ENCODE measurements at regions not wholly inside any gene's neighbourhood (a gene's known extent, or its start where the extent isn't known, plus 50 kb on each side); places are given as distances from the start of the nearest gene placed in this dataset.

DNA sequence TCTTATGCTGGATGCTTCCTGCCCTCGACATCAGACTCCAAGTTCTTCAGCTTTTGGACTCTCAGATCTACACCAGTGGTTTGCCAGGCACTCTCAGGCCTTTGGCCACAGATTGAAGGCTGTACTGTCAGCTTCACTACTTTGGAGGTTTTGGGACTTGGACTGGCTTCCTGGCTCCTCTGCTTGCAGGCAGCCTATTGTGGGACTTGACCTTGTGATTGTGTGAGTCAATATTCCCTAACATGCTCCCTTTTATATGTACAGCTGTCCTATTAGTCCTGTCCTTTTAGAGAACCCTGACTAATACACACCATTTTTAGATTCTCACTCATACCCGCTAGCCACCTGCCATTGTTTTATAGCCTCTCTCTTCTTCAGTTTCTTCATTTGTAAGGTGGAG is 382.1 kb upstream of the TSHZ2 start:
- Histone ChIP-seq H3K4me2 (ENCODE audit: control insufficient read depth, insufficient read depth) (no peak overlapping the region), H3K9ac (ENCODE audit: control insufficient read depth, insufficient read depth, low read length) (no peak overlapping the region), H3K27ac (ENCODE audit: control insufficient read depth, insufficient read depth) (no peak overlapping the region), H3K4me1 (ENCODE audit: control insufficient read depth, insufficient read depth, low read length) (no peaks in the 10 kb centered on the region), H4K20me1 (ENCODE audit: control insufficient read depth, insufficient read depth) (no peaks in the 10 kb centered on the region), H3K36me3 (ENCODE audit: control insufficient read depth in 2 of 2, insufficient read depth in 2 of 2, low read length in 1 of 2) (no peaks in the 10 kb centered on the region), H3K9me3 (replicated peaks; ENCODE audit: control insufficient read depth, insufficient read depth, low read length) (no peaks in the 10 kb centered on the region), H3K27me3 (replicated peaks in 1 of 2; ENCODE audit: control insufficient read depth in 2 of 2, insufficient read depth in 2 of 2, low read length in 1 of 2) (no peaks in the 10 kb centered on the region), H2AFZ (ENCODE audit: control insufficient read depth, low read depth, low read length) (no peak overlapping the region), H3K79me2 (ENCODE audit: control insufficient read depth, insufficient read depth, low read length) (no peaks in the 10 kb centered on the region), H3K4me3 (no peak overlapping the region)
- DNase-seq (ENCODE audit: low read depth, low spot score) (no peak), ATAC-seq (no peak), FAIRE-seq (no peak)
- intact Hi-C loops (cut with micrococcal nuclease; ENCODE audit: unreplicated experiment) (no loop called here), in situ Hi-C loops (cut with MboI) (no loop called here)
- POLR2A ChIA-PET, result no interaction called here
- BruUV-seq (replicated peaks), result no TSS peak
- WGBS (ENCODE audit: insufficient coverage, insufficient replicate concordance, low lambda C conversion rate, missing lambda C conversion rate), result 22% methylated on average over 2 of the region's 2 CpGs
- SMC1A ChIA-PET (ENCODE audit: uncharacterized antibody, unreplicated experiment), result no interaction called here
- TF ChIP-seq POLR2AphosphoS2 (IDR thresholded peaks at IDR 0.05; ENCODE audit: low read depth, low read length) (no peak), SREBF2 (IDR thresholded peaks at IDR 0.05; ENCODE audit: low read length) (no peak), SUPT20H (IDR thresholded peaks at IDR 0.05; ENCODE audit: borderline replicate concordance, control insufficient read depth, low read depth, low read length) (no peak), TCF7 (IDR thresholded peaks at IDR 0.05; ENCODE audit: borderline replicate concordance) (no peak), ZSCAN29 (IDR thresholded peaks at IDR 0.05) (no peak), CREB1 (IDR thresholded peaks at IDR 0.05; ENCODE audit: low read depth) (no peak), MEF2A (IDR thresholded peaks at IDR 0.05; ENCODE audit: insufficient read depth, low read depth, low read length) (no peak), IRF3 (IDR thresholded peaks at IDR 0.05) (no peak), REST (IDR thresholded peaks at IDR 0.05; ENCODE audit: low read depth, low read length) (no peak), ZNF24 (IDR thresholded peaks at IDR 0.05) (no peak), GATAD2B (conservative IDR thresholded peaks at IDR 0.05; ENCODE audit: low read depth) (no peak), JUNB (IDR thresholded peaks at IDR 0.05) (no peak), DPF2 (IDR thresholded peaks at IDR 0.05) (no peak), RUNX3 (IDR thresholded peaks at IDR 0.05; ENCODE audit: low read length) (no peak), MYC (IDR thresholded peaks at IDR 0.05; ENCODE audit: insufficient read depth, insufficient read length, insufficient replicate concordance, low read length, severe bottlenecking) (no peak), TARDBP (IDR thresholded peaks at IDR 0.05; ENCODE audit: borderline replicate concordance) (no peak), TAF1 (IDR thresholded peaks at IDR 0.05; ENCODE audit: borderline replicate concordance, low read depth, low read length) (no peak), SMC3 (IDR thresholded peaks at IDR 0.05; ENCODE audit: borderline replicate concordance, low read length) (no peak)
- TF ChIP-seq, protein P1, sequence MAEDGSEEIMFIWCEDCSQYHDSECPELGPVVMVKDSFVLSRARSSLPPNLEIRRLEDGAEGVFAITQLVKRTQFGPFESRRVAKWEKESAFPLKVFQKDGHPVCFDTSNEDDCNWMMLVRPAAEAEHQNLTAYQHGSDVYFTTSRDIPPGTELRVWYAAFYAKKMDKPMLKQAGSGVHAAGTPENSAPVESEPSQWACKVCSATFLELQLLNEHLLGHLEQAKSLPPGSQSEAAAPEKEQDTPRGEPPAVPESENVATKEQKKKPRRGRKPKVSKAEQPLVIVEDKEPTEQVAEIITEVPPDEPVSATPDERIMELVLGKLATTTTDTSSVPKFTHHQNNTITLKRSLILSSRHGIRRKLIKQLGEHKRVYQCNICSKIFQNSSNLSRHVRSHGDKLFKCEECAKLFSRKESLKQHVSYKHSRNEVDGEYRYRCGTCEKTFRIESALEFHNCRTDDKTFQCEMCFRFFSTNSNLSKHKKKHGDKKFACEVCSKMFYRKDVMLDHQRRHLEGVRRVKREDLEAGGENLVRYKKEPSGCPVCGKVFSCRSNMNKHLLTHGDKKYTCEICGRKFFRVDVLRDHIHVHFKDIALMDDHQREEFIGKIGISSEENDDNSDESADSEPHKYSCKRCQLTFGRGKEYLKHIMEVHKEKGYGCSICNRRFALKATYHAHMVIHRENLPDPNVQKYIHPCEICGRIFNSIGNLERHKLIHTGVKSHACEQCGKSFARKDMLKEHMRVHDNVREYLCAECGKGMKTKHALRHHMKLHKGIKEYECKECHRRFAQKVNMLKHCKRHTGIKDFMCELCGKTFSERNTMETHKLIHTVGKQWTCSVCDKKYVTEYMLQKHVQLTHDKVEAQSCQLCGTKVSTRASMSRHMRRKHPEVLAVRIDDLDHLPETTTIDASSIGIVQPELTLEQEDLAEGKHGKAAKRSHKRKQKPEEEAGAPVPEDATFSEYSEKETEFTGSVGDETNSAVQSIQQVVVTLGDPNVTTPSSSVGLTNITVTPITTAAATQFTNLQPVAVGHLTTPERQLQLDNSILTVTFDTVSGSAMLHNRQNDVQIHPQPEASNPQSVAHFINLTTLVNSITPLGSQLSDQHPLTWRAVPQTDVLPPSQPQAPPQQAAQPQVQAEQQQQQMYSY (CRISPR knock-in tag; IDR thresholded peaks at IDR 0.05), result no peak
- RAD21 ChIA-PET (ENCODE audit: unreplicated experiment), result no interaction called here
- CTCF ChIA-PET, result no interaction called here

Data from GM12878 (cell line).